ENCODE measurements at regions not wholly inside any gene's neighbourhood (a gene's known extent, or its start where the extent isn't known, plus 50 kb on each side); places are given as distances from the start of the nearest gene placed in this dataset.

- TF ChIP-seq CTCF (IDR thresholded peaks at IDR 0.05; ENCODE audit: low read length) (no peak), EZH2 (IDR thresholded peaks at IDR 0.05; ENCODE audit: borderline replicate concordance, low read length) (no peak)
These were observed 58.3 kb upstream of the RASGRP1 start for GRCh38 chr15:38622908-38623307.
